ENCODE measurements at regions not wholly inside any gene's neighbourhood (a gene's known extent, or its start where the extent isn't known, plus 50 kb on each side); places are given as distances from the start of the nearest gene placed in this dataset.
A peak's percentile ranks its signal among the peaks of the same experiment; 100 is the strongest.

GRCh38 chr14:38877744-38878388, 225.2 kb downstream of the SEC23A start:
- no peak overlapping the region for H3K4me3 ChIP-seq (ENCODE audit: low read length)
- no peak overlapping the region for H3K4me2 ChIP-seq (ENCODE audit: low read length)
- no peaks in the 10 kb centered on the region for H3K27me3 ChIP-seq (ENCODE audit: low read depth, low read length)
- no peak overlapping the region for H3K9ac ChIP-seq (ENCODE audit: low read length)
- H4K20me1 ChIP-seq (ENCODE audit: insufficient read depth, low read length): no peaks in the 10 kb centered on the region
- no peaks in the 10 kb centered on the region for H3K9me3 ChIP-seq (ENCODE audit: insufficient read depth, low read length)
- H3K79me2 ChIP-seq (ENCODE audit: low read length): no peaks in the 10 kb centered on the region
- peaks cover 13% of the 10 kb centered on the region for H3K4me1 ChIP-seq (ENCODE audit: low read length)
- no peak overlapping the region for H3K27ac ChIP-seq (ENCODE audit: low read length)
- TF ChIP-seq CTCF (IDR thresholded peaks at IDR 0.05; ENCODE audit: low read depth, low read length) (no peak), EZH2phosphoT487 (IDR thresholded peaks at IDR 0.05; ENCODE audit: low read depth) (no peak)
- no peaks in the 10 kb centered on the region for H3K36me3 ChIP-seq (replicated peaks; ENCODE audit: low read depth, low read length)
- no peak overlapping the region for H2AFZ ChIP-seq (ENCODE audit: low read depth, low read length)

- no peak overlapping the region for H3K4me3 ChIP-seq (ENCODE audit: low read length)
- H3K4me1 ChIP-seq (ENCODE audit: low read length): peaks cover 13% of the 10 kb centered on the region
- no peaks in the 10 kb centered on the region for H4K20me1 ChIP-seq (ENCODE audit: insufficient read depth, low read length)
- H3K27me3 ChIP-seq (ENCODE audit: low read depth, low read length): no peaks in the 10 kb centered on the region
- no peak for TF ChIP-seq EZH2phosphoT487 (IDR thresholded peaks at IDR 0.05; ENCODE audit: low read depth)
- no peak for TF ChIP-seq CTCF (IDR thresholded peaks at IDR 0.05; ENCODE audit: low read depth, low read length)
- H3K9ac ChIP-seq (ENCODE audit: low read length): no peak overlapping the region
- H3K79me2 ChIP-seq (ENCODE audit: low read length): no peaks in the 10 kb centered on the region
- H3K27ac ChIP-seq (ENCODE audit: low read length): no peak overlapping the region
- no peak overlapping the region for H2AFZ ChIP-seq (ENCODE audit: low read depth, low read length)
- no peak overlapping the region for H3K4me2 ChIP-seq (ENCODE audit: low read length)
- H3K36me3 ChIP-seq (replicated peaks; ENCODE audit: low read depth, low read length): no peaks in the 10 kb centered on the region
- no peaks in the 10 kb centered on the region for H3K9me3 ChIP-seq (ENCODE audit: insufficient read depth, low read length)
Observed at GRCh38 chr14:38874721-38875120, 228.3 kb downstream of the SEC23A start.

GRCh38 chr14:38873941-38874612, 229.0 kb downstream of the SEC23A start:
- Histone ChIP-seq H3K27me3 (ENCODE audit: low read depth, low read length) (no peaks in the 10 kb centered on the region), H3K4me1 (ENCODE audit: low read length) (peaks cover 13% of the 10 kb centered on the region), H3K79me2 (ENCODE audit: low read length) (no peaks in the 10 kb centered on the region), H3K4me2 (ENCODE audit: low read length) (peak overlapping the region; percentile 38), H3K9me3 (ENCODE audit: insufficient read depth, low read length) (no peaks in the 10 kb centered on the region), H3K36me3 (replicated peaks; ENCODE audit: low read depth, low read length) (no peaks in the 10 kb centered on the region), H3K27ac (ENCODE audit: low read length) (0 out of 2 replicates have a peak overlapping the region, but pooled peaks have one; percentile 2), H3K9ac (ENCODE audit: low read length) (no peak overlapping the region), H2AFZ (ENCODE audit: low read depth, low read length) (0 out of 2 replicates have a peak overlapping the region, but pooled peaks have one; percentile 25), H4K20me1 (ENCODE audit: insufficient read depth, low read length) (no peaks in the 10 kb centered on the region), H3K4me3 (ENCODE audit: low read length) (no peak overlapping the region)
- TF ChIP-seq EZH2phosphoT487 (IDR thresholded peaks at IDR 0.05; ENCODE audit: low read depth): no peak
- no peak for TF ChIP-seq CTCF (IDR thresholded peaks at IDR 0.05; ENCODE audit: low read depth, low read length)

GRCh38 chr14:38870296-38870836, 232.7 kb downstream of the SEC23A start:
- Histone ChIP-seq H3K4me1 (ENCODE audit: low read length) (peaks cover 13% of the 10 kb centered on the region), H3K4me2 (ENCODE audit: low read length) (no peak overlapping the region), H4K20me1 (ENCODE audit: insufficient read depth, low read length) (no peaks in the 10 kb centered on the region), H3K79me2 (ENCODE audit: low read length) (no peaks in the 10 kb centered on the region), H3K9ac (ENCODE audit: low read length) (no peak overlapping the region), H3K4me3 (ENCODE audit: low read length) (no peak overlapping the region), H2AFZ (ENCODE audit: low read depth, low read length) (no peak overlapping the region), H3K36me3 (replicated peaks; ENCODE audit: low read depth, low read length) (no peaks in the 10 kb centered on the region), H3K27me3 (ENCODE audit: low read depth, low read length) (no peaks in the 10 kb centered on the region), H3K9me3 (ENCODE audit: insufficient read depth, low read length) (no peaks in the 10 kb centered on the region), H3K27ac (ENCODE audit: low read length) (no peak overlapping the region)
- no peak for TF ChIP-seq EZH2phosphoT487 (IDR thresholded peaks at IDR 0.05; ENCODE audit: low read depth)
- TF ChIP-seq CTCF (IDR thresholded peaks at IDR 0.05; ENCODE audit: low read depth, low read length): no peak

All from OCI-LY3 (cell line).